SK-N-SH (cell line): ENCODE measurements at regions not wholly inside any gene's neighbourhood (a gene's known extent, or its start where the extent isn't known, plus 50 kb on each side); places are given as distances from the start of the nearest gene placed in this dataset.

ENCODE experiments used
- CTCF ChIA-PET: fragments of 300-600, 350-600 bp; formaldehyde crosslinking; extraction: SDS; loops from one replicate; lab custom pipeline; 2021; lab: Yijun Ruan, JAX
- POLR2A ChIA-PET: fragments of 350-600 bp; sonication (Branson Sonifier 250); formaldehyde crosslinking; extraction: SDS; loops from one replicate; lab custom pipeline; 2020; ENCODE audit warnings: antibody characterized with exemption, inconsistent platforms; lab: Yijun Ruan, JAX
- DNase-seq: peaks from one replicate; pipeline ENCODE4 v3.0.0; 2012
- H2AFZ ChIP-seq: fragments of 200-600 bp; sonication (generic); 2 replicates; pipeline ENCODE4 v1.8.1; 2016; ENCODE audit warnings: antibody characterized with exemption, mild to moderate bottlenecking, low read depth
- H3F3A ChIP-seq: fragments of 200-600 bp; sonication (generic); replicated peaks from 2 replicates; pipeline ENCODE3; 2016; ENCODE audit warnings: antibody characterized with exemption, mild to moderate bottlenecking; ENCODE audit not compliant: insufficient read depth
- H3K27ac ChIP-seq, 2 experiments: fragments of 200-500 bp in 1 of 2; fragments of 200-600 bp in 1 of 2; sonication (Bioruptor generic) in 1 of 2; sonication (generic), shearing (Covaris generic) in 1 of 2; 2 replicates each; pipeline versions ENCODE4 v1.5.1 to v1.6.1; 2014 to 2016; ENCODE audit warnings: low read depth in 2 of 2, inconsistent platforms in 1 of 2, low read length in 1 of 2, mild to moderate bottlenecking in 1 of 2, mixed read lengths in 1 of 2
- H3K27me3 ChIP-seq: fragments of 200-600 bp; sonication (generic), shearing (Covaris generic); 2 replicates; pipeline ENCODE4 v1.6.1; 2016; ENCODE audit warnings: mixed run types; ENCODE audit not compliant: insufficient read depth
- H3K36me3 ChIP-seq, 2 experiments: fragments of 200-500 bp in 1 of 2; fragments of 200-600 bp in 1 of 2; sonication (Bioruptor generic) in 1 of 2; sonication (generic) in 1 of 2; replicated peaks in 1 of 2; 2 replicates each; pipeline versions ENCODE3 to v1.5.1; 2014 to 2016; ENCODE audit warnings: low read length in 1 of 2, mild to moderate bottlenecking in 1 of 2; ENCODE audit not compliant: insufficient read depth in 2 of 2, control insufficient read depth in 1 of 2
- H3K4me1 ChIP-seq, 2 experiments: fragments of 200-500 bp in 1 of 2; fragments of 200-600 bp in 1 of 2; sonication (Bioruptor generic) in 1 of 2; sonication (generic), shearing (Covaris generic) in 1 of 2; 2 replicates each; pipeline versions ENCODE4 v1.5.1 to v1.6.1; 2014 to 2016; ENCODE audit warnings: low read depth in 1 of 2, low read length in 1 of 2, mixed run types in 1 of 2; ENCODE audit not compliant: insufficient read depth in 2 of 2, control insufficient read depth in 1 of 2
- H3K4me2 ChIP-seq: fragments of 200-600 bp; sonication (generic), shearing (Covaris generic); 2 replicates; pipeline ENCODE4 v1.6.1; 2017; ENCODE audit warnings: mixed run types
- H3K4me3 ChIP-seq, 2 experiments: fragments of 200-500 bp in 1 of 2; fragments of 200-600 bp in 1 of 2; sonication (Bioruptor generic) in 1 of 2; sonication (generic), shearing (Covaris generic) in 1 of 2; 2 replicates each; pipeline versions ENCODE4 v1.5.1 to v1.8.1; 2014 to 2016; ENCODE audit warnings: low read depth in 2 of 2, inconsistent platforms in 1 of 2, low read length in 1 of 2, mild to moderate bottlenecking in 1 of 2, mixed read lengths in 1 of 2, moderate library complexity in 1 of 2
- H3K79me2 ChIP-seq: fragments of 200-600 bp; sonication (generic); 2 replicates; pipeline ENCODE4 v1.8.1; 2017; ENCODE audit warnings: mild to moderate bottlenecking; ENCODE audit not compliant: insufficient read depth
- H3K9ac ChIP-seq: fragments of 200-600 bp; sonication (generic); 2 replicates; pipeline ENCODE4 v1.6.1; 2017; ENCODE audit warnings: mixed run types
- H3K9me2 ChIP-seq: fragments of 200-600 bp; sonication (generic); 2 replicates; pipeline ENCODE4 v1.6.1; 2017; ENCODE audit warnings: mixed run types
- H3K9me3 ChIP-seq: fragments of 200-600 bp; sonication (generic); 2 replicates; pipeline ENCODE4 v1.6.1; 2017; ENCODE audit warnings: mixed run types, mild to moderate bottlenecking, moderate library complexity
- H4K20me1 ChIP-seq: fragments of 200-600 bp; sonication (generic); 2 replicates; pipeline ENCODE4 v1.6.1; 2017; ENCODE audit warnings: mild to moderate bottlenecking, mixed run types; ENCODE audit not compliant: insufficient read depth
- CHD2 ChIP-seq: fragments of 150-350 bp; IDR thresholded peaks from 2 replicates; pipeline ENCODE4 v1.6.1; 2018; ENCODE audit warnings: low read length; ENCODE audit not compliant: partially characterized antibody
- ELF1 ChIP-seq: IDR thresholded peaks from 2 replicates; pipeline ENCODE4 v1.4.0; 2012
- EZH2phosphoT487 ChIP-seq: fragments of 200-600 bp; sonication (generic); IDR thresholded peaks from 2 replicates; pipeline ENCODE4 v1.6.1; 2017; ENCODE audit warnings: low read depth, mixed run types, mild to moderate bottlenecking, antibody characterized with exemption, moderate library complexity, borderline replicate concordance
- JUND ChIP-seq: IDR thresholded peaks from 2 replicates; pipeline ENCODE4 v1.4.0; 2012
- MEF2A ChIP-seq: IDR thresholded peaks from 2 replicates; pipeline ENCODE4 v1.4.0; 2012; ENCODE audit warnings: low read depth, borderline replicate concordance
- NRF1 ChIP-seq: IDR thresholded peaks from 2 replicates; pipeline ENCODE4 v1.6.1; 2012; ENCODE audit warnings: low read depth, mild to moderate bottlenecking, low read length
- RAD21 ChIP-seq: IDR thresholded peaks from 2 replicates; pipeline ENCODE4 v1.6.1; 2012; ENCODE audit warnings: mild to moderate bottlenecking, low read length
- SMC3 ChIP-seq: IDR thresholded peaks from 2 replicates; pipeline ENCODE4 v1.6.1; 2012; ENCODE audit warnings: low read depth, low read length, improper control_type of control experiment
- TAF1 ChIP-seq: IDR thresholded peaks from 2 replicates; pipeline ENCODE4 v1.6.1; 2012; ENCODE audit warnings: low read depth, mild to moderate bottlenecking, low read length, moderate library complexity, borderline replicate concordance
- USF2 ChIP-seq: fragments of 150-350 bp; IDR thresholded peaks from 2 replicates; pipeline ENCODE4 v1.6.1; 2017; ENCODE audit warnings: antibody characterized with exemption, low read length, low read depth, borderline replicate concordance
- WGBS: methylation state at CpG from one replicate; pipeline ENCODE4 v1.1.6; 2017; ENCODE audit warnings: low lambda C conversion rate; 5-methylcytosine and 5-hydroxymethylcytosine counted together
- TF ChIP-seq, protein P1 (sequence below): fragments of 200-600 bp; sonication (generic); IDR thresholded peaks from 2 replicates; pipeline ENCODE4 v1.6.1; 2017; ENCODE audit warnings: antibody characterized with exemption, mild to moderate bottlenecking, moderate library complexity

GRCh38 chr13:73576291-73576690 is 517.5 kb downstream of the KLF5 start:
- Histone ChIP-seq H3K9me2 (no peaks in the 10 kb centered on the region), H3K36me3 (no peaks in the 10 kb centered on the region), H3K79me2 (no peaks in the 10 kb centered on the region), H3K27ac (no peak overlapping the region), H3F3A (no peaks in the 10 kb centered on the region), H3K9me3 (no peaks in the 10 kb centered on the region), H2AFZ (no peak overlapping the region), H3K27me3 (no peaks in the 10 kb centered on the region), H3K4me2 (no peak overlapping the region), H4K20me1 (no peaks in the 10 kb centered on the region), H3K4me3 (no peak overlapping the region), H3K9ac (no peak overlapping the region), H3K4me1 (no peaks in the 10 kb centered on the region)
- TF ChIP-seq ELF1: no peak
- CTCF ChIA-PET: interaction anchor here (0.6 kb wide), 1 partner anchor 697 kb away, joined by 3 read pairs; no protein-coding TSS in a partner anchor
- DNase-seq: no peak
- POLR2A ChIA-PET: no interaction called here
- WGBS: 81% methylated on average over 4 of the region's 4 CpGs

- no peaks in the 10 kb centered on the region for H3F3A ChIP-seq
- H3K36me3 ChIP-seq: no peaks in the 10 kb centered on the region
- no peaks in the 10 kb centered on the region for H4K20me1 ChIP-seq
- no peaks in the 10 kb centered on the region for H3K9me2 ChIP-seq
- no peak overlapping the region for H3K4me2 ChIP-seq
- 56% methylated on average over 3 of the region's 3 CpGs for WGBS
- H3K4me3 ChIP-seq: no peak overlapping the region
- H3K9ac ChIP-seq: no peak overlapping the region
- no peak overlapping the region for H3K27ac ChIP-seq
- ChIA-PET POLR2A (no interaction called here), CTCF (interaction anchor here (0.6 to 0.9 kb wide), 2 partner anchors 61 to 543 kb away, joined by 3 read pairs; no protein-coding TSS in a partner anchor)
- no peaks in the 10 kb centered on the region for H3K79me2 ChIP-seq
- TF ChIP-seq SMC3 (no peak), MEF2A (no peak), JUND (no peak), USF2 (no peak), CHD2 (no peak), ELF1 (no peak), TAF1 (no peak)
- TF ChIP-seq, protein P1, sequence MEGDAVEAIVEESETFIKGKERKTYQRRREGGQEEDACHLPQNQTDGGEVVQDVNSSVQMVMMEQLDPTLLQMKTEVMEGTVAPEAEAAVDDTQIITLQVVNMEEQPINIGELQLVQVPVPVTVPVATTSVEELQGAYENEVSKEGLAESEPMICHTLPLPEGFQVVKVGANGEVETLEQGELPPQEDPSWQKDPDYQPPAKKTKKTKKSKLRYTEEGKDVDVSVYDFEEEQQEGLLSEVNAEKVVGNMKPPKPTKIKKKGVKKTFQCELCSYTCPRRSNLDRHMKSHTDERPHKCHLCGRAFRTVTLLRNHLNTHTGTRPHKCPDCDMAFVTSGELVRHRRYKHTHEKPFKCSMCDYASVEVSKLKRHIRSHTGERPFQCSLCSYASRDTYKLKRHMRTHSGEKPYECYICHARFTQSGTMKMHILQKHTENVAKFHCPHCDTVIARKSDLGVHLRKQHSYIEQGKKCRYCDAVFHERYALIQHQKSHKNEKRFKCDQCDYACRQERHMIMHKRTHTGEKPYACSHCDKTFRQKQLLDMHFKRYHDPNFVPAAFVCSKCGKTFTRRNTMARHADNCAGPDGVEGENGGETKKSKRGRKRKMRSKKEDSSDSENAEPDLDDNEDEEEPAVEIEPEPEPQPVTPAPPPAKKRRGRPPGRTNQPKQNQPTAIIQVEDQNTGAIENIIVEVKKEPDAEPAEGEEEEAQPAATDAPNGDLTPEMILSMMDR: no peak
- no peak for DNase-seq
- H3K4me1 ChIP-seq: no peaks in the 10 kb centered on the region; a peak in 1 of 4 replicates
- H3K27me3 ChIP-seq: no peaks in the 10 kb centered on the region; the same call in 1 of the 2 replicates
- H3K9me3 ChIP-seq: no peaks in the 10 kb centered on the region
- H2AFZ ChIP-seq: no peak overlapping the region
Observed at GRCh38 chr13:73572824-73573223, 514.0 kb downstream of the KLF5 start.

DNA sequence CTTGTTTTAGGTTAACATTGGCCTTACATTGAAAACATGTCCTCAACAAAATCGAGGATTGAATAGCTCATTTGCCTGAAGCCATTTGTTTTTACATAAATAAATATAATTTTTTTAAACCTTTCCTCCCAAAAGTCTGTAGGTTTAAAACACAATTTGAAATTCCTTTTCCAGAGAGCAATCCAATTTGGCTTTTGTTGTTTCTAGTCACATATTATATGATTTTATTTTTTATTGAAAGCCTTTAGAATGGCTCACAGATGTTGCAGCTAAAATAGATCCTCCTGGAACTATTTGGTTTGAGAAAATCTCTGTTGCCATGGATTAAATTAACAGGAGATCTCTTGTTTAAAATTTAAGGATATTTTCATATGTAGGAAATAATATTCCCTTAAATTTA is 512.6 kb downstream of the KLF5 start:
- Histone ChIP-seq H4K20me1 (no peaks in the 10 kb centered on the region), H3F3A (no peaks in the 10 kb centered on the region), H3K9me3 (no peaks in the 10 kb centered on the region), H3K4me3 (no peak overlapping the region), H3K27me3 (no peaks in the 10 kb centered on the region; the same call in 1 of the 2 replicates), H3K4me1 (no peaks in the 10 kb centered on the region; a peak in 1 of 4 replicates), H3K27ac (no peak overlapping the region), H3K9me2 (no peaks in the 10 kb centered on the region), H3K4me2 (no peak overlapping the region), H2AFZ (no peak overlapping the region), H3K36me3 (no peaks in the 10 kb centered on the region), H3K79me2 (no peaks in the 10 kb centered on the region), H3K9ac (no peak overlapping the region)
- TF ChIP-seq CHD2 (no peak), NRF1 (no peak), ELF1 (no peak), EZH2phosphoT487 (no peak), RAD21 (no peak)
- ChIA-PET CTCF (interaction anchor here (0.6 kb wide), 1 partner anchor 59 kb away, joined by 3 read pairs; no protein-coding TSS in a partner anchor), POLR2A (no interaction called here)
- no peak for DNase-seq
- WGBS: 14% methylated on average over 1 of the region's 1 CpG
